GM12875 (cell line): ENCODE measurements at regions not wholly inside any gene's neighbourhood (a gene's known extent, or its start where the extent isn't known, plus 50 kb on each side); places are given as distances from the start of the nearest gene placed in this dataset.

Experiments
- H3K4me3 ChIP-seq: one replicate; pipeline ENCODE4 v1.5.1; 2011; ENCODE audit warnings: low read depth, low read length, control low read depth
- CTCF ChIP-seq: IDR thresholded peaks from 2 replicates; pipeline ENCODE4 v1.5.1; 2011; ENCODE audit warnings: low read depth, mild to moderate bottlenecking, control low read depth, inconsistent platforms, low read length, moderate library complexity, borderline replicate concordance; ENCODE audit not compliant: insufficient read depth

DNA sequence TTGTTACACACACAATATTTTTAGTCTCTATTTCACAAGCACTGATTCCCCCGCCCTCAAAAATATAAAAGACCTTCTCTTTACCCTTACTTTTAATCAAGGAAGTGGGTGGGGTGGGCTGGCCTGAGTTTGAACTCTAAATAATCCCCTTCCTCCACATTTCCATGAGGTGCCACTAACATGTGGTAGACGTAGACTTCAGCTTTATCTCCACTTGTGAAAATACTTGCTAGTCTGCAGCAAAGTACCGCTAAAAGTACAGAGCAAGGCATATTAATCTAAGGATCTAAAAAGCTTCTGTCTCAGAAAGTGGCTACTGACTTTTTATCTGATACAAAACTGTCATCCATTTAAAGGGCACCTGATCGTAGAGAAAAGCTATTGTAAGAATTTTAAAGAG is 739.6 kb upstream of the SLC10A2 start:
- no peak for TF ChIP-seq CTCF
- no peak overlapping the region for H3K4me3 ChIP-seq

GRCh38 chr13:103803349-103803748 is 737.1 kb upstream of the SLC10A2 start:
- no peak for TF ChIP-seq CTCF

GRCh38 chr13:103799028-103799427 is 732.8 kb upstream of the SLC10A2 start:
- H3K4me3 ChIP-seq: no peak overlapping the region
- no peak for TF ChIP-seq CTCF

More at GRCh38 chr13:103803349-103803748, 737.1 kb upstream of the SLC10A2 start:
- H3K4me3 ChIP-seq: no peak overlapping the region

GRCh38 chr13:103795892-103796478 is 729.8 kb upstream of the SLC10A2 start:
- no peak overlapping the region for H3K4me3 ChIP-seq
- TF ChIP-seq CTCF: no peak

- TF ChIP-seq CTCF: no peak
- H3K4me3 ChIP-seq: no peak overlapping the region
Measured at GRCh38 chr13:103794526-103794925, 728.3 kb upstream of the SLC10A2 start.

GRCh38 chr13:103788061-103788652 is 721.9 kb upstream of the SLC10A2 start:
- TF ChIP-seq CTCF: 0 out of 2 replicates have a peak, but pooled peaks have one; percentile 5
- H3K4me3 ChIP-seq: no peak overlapping the region

- no peak for TF ChIP-seq CTCF
- no peak overlapping the region for H3K4me3 ChIP-seq
Measured at GRCh38 chr13:103772576-103772975, 706.4 kb upstream of the SLC10A2 start.
